ENCODE measurements at regions not wholly inside any gene's neighbourhood (a gene's known extent, or its start where the extent isn't known, plus 50 kb on each side); places are given as distances from the start of the nearest gene placed in this dataset.

DNA sequence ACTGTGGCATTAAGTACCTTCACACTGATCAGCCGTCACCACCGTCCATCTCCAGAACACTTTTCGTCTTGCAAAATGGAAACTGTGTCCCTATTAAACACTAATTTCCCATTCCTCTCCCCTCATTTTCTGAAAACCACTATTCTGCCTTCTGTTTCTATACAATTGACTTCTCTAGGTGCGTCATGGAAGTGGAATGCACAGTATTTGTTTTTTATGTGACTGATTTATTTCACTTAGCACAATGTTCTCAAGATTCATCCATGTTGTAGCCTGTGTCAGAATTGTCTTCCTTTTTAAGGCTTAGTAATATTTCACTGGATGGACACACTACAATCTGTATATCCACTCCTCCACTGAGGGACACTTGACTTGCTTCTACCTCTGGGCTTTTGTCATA is 53.8 kb upstream of the PDE10A start:
- Histone ChIP-seq H3K27me3 (ENCODE audit: control insufficient read depth, insufficient read depth, low read length) (no peaks in the 10 kb centered on the region), H3K4me3 (ENCODE audit: low read depth in 2 of 2, low read length in 2 of 2) (no peak overlapping the region), H3K27ac (ENCODE audit: low read length) (no peak overlapping the region), H3K36me3 (ENCODE audit: control insufficient read depth, insufficient read depth, low read length) (no peaks in the 10 kb centered on the region), H3K9me3 (ENCODE audit: control insufficient read depth, insufficient read depth, low read depth, low read length) (no peaks in the 10 kb centered on the region), H3K4me1 (ENCODE audit: control insufficient read depth, insufficient read depth, low read length) (peaks cover 10% of the 10 kb centered on the region)
- in situ Hi-C loops (cut with HindIII; ENCODE audit: low pct_unique_long_range_greater_than_20kb, low sequenced_read_pairs) (no loop called here), intact Hi-C loops (cut with micrococcal nuclease; ENCODE audit: unreplicated experiment) (no loop called here)
- no TSS peak for BruUV-seq (replicated peaks)
- CTCF ChIA-PET = no interaction called here
- ATAC-seq (no peak), DNase-seq (ENCODE audit: low read depth, low spot score) (no peak)
- TF ChIP-seq TCF7L2 (IDR thresholded peaks at IDR 0.05; ENCODE audit: low read depth, low read length) (no peak), POLR2AphosphoS5 (IDR thresholded peaks at IDR 0.05; ENCODE audit: low read depth, low read length) (no peak)
- TF ChIP-seq, protein P1, sequence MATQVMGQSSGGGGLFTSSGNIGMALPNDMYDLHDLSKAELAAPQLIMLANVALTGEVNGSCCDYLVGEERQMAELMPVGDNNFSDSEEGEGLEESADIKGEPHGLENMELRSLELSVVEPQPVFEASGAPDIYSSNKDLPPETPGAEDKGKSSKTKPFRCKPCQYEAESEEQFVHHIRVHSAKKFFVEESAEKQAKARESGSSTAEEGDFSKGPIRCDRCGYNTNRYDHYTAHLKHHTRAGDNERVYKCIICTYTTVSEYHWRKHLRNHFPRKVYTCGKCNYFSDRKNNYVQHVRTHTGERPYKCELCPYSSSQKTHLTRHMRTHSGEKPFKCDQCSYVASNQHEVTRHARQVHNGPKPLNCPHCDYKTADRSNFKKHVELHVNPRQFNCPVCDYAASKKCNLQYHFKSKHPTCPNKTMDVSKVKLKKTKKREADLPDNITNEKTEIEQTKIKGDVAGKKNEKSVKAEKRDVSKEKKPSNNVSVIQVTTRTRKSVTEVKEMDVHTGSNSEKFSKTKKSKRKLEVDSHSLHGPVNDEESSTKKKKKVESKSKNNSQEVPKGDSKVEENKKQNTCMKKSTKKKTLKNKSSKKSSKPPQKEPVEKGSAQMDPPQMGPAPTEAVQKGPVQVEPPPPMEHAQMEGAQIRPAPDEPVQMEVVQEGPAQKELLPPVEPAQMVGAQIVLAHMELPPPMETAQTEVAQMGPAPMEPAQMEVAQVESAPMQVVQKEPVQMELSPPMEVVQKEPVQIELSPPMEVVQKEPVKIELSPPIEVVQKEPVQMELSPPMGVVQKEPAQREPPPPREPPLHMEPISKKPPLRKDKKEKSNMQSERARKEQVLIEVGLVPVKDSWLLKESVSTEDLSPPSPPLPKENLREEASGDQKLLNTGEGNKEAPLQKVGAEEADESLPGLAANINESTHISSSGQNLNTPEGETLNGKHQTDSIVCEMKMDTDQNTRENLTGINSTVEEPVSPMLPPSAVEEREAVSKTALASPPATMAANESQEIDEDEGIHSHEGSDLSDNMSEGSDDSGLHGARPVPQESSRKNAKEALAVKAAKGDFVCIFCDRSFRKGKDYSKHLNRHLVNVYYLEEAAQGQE (IDR thresholded peaks at IDR 0.05; ENCODE audit: insufficient read depth in 1 of 2, low read depth in 2 of 2, low read length in 1 of 2) = no peak
- POLR2A ChIA-PET = no interaction called here

DNA sequence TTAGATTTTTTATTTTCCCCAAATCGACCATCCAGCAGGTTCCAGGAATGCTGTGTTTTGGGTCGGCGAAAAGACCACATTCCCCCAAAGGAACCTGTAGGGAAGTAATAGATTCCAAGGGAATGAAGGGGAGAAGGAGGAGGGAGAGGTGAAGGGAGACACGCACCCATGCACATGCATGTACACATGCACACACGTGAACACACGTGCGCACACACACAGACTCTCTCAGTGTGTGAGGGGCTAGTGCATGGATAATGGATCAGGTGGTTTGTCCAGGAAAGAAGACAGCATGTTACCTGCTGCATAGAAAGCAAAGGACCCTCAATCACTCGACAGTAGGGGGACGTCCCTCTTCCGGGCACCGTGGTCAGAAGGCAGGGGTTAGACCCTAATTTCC is 52.4 kb upstream of the PDE10A start:
- POLR2A ChIA-PET = no interaction called here
- Histone ChIP-seq H3K27me3 (ENCODE audit: control insufficient read depth, insufficient read depth, low read length) (no peaks in the 10 kb centered on the region), H3K4me1 (ENCODE audit: control insufficient read depth, insufficient read depth, low read length) (peaks cover 10% of the 10 kb centered on the region), H3K27ac (ENCODE audit: low read length) (no peak overlapping the region), H3K36me3 (ENCODE audit: control insufficient read depth, insufficient read depth, low read length) (no peaks in the 10 kb centered on the region), H3K4me3 (ENCODE audit: low read depth in 2 of 2, low read length in 2 of 2) (no peak overlapping the region), H3K9me3 (ENCODE audit: control insufficient read depth, insufficient read depth, low read depth, low read length) (no peaks in the 10 kb centered on the region)
- DNase-seq (ENCODE audit: low read depth, low spot score) (no peak), ATAC-seq (no peak)
- intact Hi-C loops (cut with micrococcal nuclease; ENCODE audit: unreplicated experiment) = no loop called here
- CTCF ChIA-PET = no interaction called here
- BruUV-seq (replicated peaks) = no TSS peak
- in situ Hi-C loops (cut with HindIII; ENCODE audit: low pct_unique_long_range_greater_than_20kb, low sequenced_read_pairs) = no loop called here
- no peak for TF ChIP-seq POLR2AphosphoS5 (IDR thresholded peaks at IDR 0.05; ENCODE audit: low read depth, low read length)
- TF ChIP-seq, protein P1 (IDR thresholded peaks at IDR 0.05; ENCODE audit: insufficient read depth in 1 of 2, low read depth in 2 of 2, low read length in 1 of 2) = no peak
- TF ChIP-seq, protein P2, sequence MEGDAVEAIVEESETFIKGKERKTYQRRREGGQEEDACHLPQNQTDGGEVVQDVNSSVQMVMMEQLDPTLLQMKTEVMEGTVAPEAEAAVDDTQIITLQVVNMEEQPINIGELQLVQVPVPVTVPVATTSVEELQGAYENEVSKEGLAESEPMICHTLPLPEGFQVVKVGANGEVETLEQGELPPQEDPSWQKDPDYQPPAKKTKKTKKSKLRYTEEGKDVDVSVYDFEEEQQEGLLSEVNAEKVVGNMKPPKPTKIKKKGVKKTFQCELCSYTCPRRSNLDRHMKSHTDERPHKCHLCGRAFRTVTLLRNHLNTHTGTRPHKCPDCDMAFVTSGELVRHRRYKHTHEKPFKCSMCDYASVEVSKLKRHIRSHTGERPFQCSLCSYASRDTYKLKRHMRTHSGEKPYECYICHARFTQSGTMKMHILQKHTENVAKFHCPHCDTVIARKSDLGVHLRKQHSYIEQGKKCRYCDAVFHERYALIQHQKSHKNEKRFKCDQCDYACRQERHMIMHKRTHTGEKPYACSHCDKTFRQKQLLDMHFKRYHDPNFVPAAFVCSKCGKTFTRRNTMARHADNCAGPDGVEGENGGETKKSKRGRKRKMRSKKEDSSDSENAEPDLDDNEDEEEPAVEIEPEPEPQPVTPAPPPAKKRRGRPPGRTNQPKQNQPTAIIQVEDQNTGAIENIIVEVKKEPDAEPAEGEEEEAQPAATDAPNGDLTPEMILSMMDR (IDR thresholded peaks at IDR 0.05) = no peak
- no peak for TF ChIP-seq TCF7L2 (IDR thresholded peaks at IDR 0.05; ENCODE audit: low read depth, low read length)
- no peak for TF ChIP-seq SIN3A (IDR thresholded peaks at IDR 0.05; ENCODE audit: borderline replicate concordance, insufficient read depth, low read depth, low read length)

Data from Panc1 (cell line).